ENCODE measurements at regions not wholly inside any gene's neighbourhood (a gene's known extent, or its start where the extent isn't known, plus 50 kb on each side); places are given as distances from the start of the nearest gene placed in this dataset.

- DNase-seq (ENCODE audit: low read depth) = no peak
These were observed 88.5 kb upstream of the HMCN1 start for GRCh38 chr1:185645686-185646085.

GRCh38 chr1:185645162-185645640 lies 89.0 kb upstream of the HMCN1 start:
- DNase-seq (ENCODE audit: low read depth) = no peak

GRCh38 chr1:185644531-185644930 lies 89.7 kb upstream of the HMCN1 start:
- no peak for DNase-seq (ENCODE audit: low read depth)

GRCh38 chr1:185636848-185637247 lies 97.3 kb upstream of the HMCN1 start:
- DNase-seq (ENCODE audit: low read depth) = no peak

- DNase-seq (ENCODE audit: low read depth) = no peak
These were observed 99.5 kb upstream of the HMCN1 start for GRCh38 chr1:185634704-185635103.

- DNase-seq (ENCODE audit: low read depth) = no peak
These were observed 101.3 kb upstream of the HMCN1 start for GRCh38 chr1:185632659-185633423.

GRCh38 chr1:185631843-185632242 lies 102.3 kb upstream of the HMCN1 start:
- no peak for DNase-seq (ENCODE audit: low read depth)

- DNase-seq (ENCODE audit: low read depth) = no peak
These were observed 106.3 kb upstream of the HMCN1 start for GRCh38 chr1:185627761-185628501.

- DNase-seq (ENCODE audit: low read depth) = no peak
These were observed 107.0 kb upstream of the HMCN1 start for GRCh38 chr1:185627171-185627570.

- DNase-seq (ENCODE audit: low read depth) = no peak
These were observed 107.8 kb upstream of the HMCN1 start for GRCh38 chr1:185626344-185626743.

- no peak for DNase-seq (ENCODE audit: low read depth)
These were observed 123.2 kb upstream of the HMCN1 start for GRCh38 chr1:185610954-185611353.

- no peak for DNase-seq (ENCODE audit: low read depth)
These were observed 126.0 kb upstream of the HMCN1 start for GRCh38 chr1:185608177-185608576.

- no peak for DNase-seq (ENCODE audit: low read depth)
These were observed 131.0 kb upstream of the HMCN1 start for GRCh38 chr1:185603158-185603557.

GRCh38 chr1:185601189-185601588 lies 133.0 kb upstream of the HMCN1 start:
- DNase-seq (ENCODE audit: low read depth) = no peak

GRCh38 chr1:185600641-185601040 lies 133.6 kb upstream of the HMCN1 start:
- no peak for DNase-seq (ENCODE audit: low read depth)

GRCh38 chr1:185598332-185598731 lies 135.9 kb upstream of the HMCN1 start:
- no peak for DNase-seq (ENCODE audit: low read depth)

- DNase-seq (ENCODE audit: low read depth) = no peak
These were observed 138.1 kb upstream of the HMCN1 start for GRCh38 chr1:185595835-185596667.

- DNase-seq (ENCODE audit: low read depth) = no peak
These were observed 139.3 kb upstream of the HMCN1 start for GRCh38 chr1:185594786-185595410.

GRCh38 chr1:185593271-185593670 lies 140.9 kb upstream of the HMCN1 start:
- no peak for DNase-seq (ENCODE audit: low read depth)

GRCh38 chr1:185585770-185586169 lies 148.4 kb upstream of the HMCN1 start:
- no peak for DNase-seq (ENCODE audit: low read depth)

GRCh38 chr1:185581961-185582725 lies 152.0 kb upstream of the HMCN1 start:
- DNase-seq (ENCODE audit: low read depth) = no peak

All from HS-27A (cell line).